HG03342 (cell line): ENCODE measurements at regions not wholly inside any gene's neighbourhood (a gene's known extent, or its start where the extent isn't known, plus 50 kb on each side); places are given as distances from the start of the nearest gene placed in this dataset.
A peak's percentile ranks its signal among the peaks of the same experiment; 100 is the strongest.
"Not testable (repeated sequence)": the region's sequence is repeated elsewhere in the genome, so short reads cannot be mapped to it uniquely, and the experiment has no call there.

Experiments used
- ATAC-seq: cut with Tn5 transposase; IDR thresholded peaks from one replicate; pipeline ENCODE4 v1.9.1; 2021; ENCODE audit warnings: mild to moderate bottlenecking, moderate library complexity; ENCODE audit not compliant: unreplicated experiment

DNA sequence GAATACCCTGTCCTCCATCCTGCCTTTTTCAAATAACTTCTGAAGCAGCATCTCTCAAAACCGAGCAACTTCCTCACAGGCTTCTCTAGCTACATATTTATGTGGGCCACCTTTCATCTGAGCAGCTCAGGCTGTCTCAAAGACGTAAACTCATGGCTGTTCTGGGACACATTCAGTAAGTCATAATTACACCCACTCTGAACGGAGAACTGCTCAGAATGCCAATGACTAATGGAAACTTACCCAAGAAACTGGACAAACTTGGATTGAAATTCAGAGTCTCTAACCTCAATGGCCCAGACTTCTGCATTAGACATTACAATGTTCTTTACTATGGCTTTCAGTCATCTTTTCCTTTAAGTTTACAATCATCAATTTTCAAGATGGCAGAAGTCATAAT lies 145.2 kb downstream of the RAD51AP2 start:
- no peak for ATAC-seq

DNA sequence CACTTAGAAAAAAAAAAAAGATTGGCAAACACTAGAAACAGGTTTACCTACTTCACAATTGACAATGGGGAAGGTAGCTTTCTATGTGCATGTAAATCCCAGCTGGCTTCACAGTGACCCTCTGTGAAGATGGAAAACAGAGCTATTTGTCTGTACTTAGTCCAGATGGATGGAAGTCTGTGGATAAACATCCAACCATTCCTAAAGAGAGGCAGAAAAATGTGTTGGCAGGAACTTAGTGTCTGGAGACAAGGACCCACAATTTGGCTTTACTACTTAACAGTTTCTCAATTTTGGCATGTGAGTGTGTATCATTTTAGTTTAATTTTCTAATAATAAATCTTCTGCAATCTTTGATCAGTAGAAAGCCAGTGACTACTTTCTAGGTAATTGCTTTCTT lies 154.4 kb downstream of the RAD51AP2 start:
- ATAC-seq, result no peak

DNA sequence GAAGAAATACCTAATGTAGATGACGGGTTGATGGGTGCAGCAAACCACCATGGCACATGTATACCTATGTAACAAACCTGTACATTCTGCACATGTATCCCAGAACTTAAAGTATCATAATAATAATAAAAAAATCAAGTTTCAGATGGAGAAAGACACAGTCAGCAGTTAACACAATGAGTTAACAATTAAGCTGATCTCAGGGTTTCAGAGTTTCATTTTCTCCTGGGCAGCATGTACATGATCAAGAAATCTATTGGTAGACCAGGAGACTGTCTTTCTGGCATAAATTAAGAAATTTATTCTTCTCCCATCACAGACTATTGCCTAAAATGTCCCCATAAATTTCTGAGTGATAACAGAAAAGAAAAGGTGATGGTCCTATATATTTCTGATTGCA lies 155.3 kb downstream of the RAD51AP2 start:
- ATAC-seq, result no peak

DNA sequence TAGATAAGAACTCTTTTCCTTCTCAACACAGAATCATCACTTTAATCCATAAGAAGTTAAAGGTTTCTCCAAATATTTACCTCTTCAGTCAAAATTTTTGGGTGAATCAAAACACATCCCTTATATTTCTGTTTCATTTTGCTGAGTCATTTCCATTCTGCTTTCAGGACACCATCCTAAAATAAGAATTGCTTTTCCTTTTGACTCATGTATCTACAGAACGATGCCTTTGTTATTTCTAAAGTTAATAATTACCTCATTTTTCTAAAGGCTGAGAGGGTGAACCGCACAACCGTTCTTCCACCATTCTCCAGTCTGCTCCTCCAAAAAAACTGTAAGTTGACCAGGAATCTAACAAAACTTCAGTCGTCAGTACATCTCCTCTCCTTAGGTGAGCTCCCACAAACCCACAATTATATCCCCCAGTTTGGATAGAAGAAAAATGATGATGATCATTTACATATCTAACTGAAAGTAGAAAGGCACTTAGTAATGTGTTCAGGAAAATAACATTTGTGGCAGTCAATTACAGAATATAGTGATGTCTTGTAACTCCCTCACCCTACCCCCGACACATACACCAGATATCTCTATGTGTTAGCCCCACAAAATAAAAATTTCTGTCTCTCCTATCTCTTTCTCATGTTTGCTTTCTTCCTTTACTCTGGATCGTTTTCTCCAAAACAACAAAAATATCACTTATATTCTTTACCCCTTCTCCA lies 162.5 kb downstream of the RAD51AP2 start:
- peak; percentile 98 for ATAC-seq

DNA sequence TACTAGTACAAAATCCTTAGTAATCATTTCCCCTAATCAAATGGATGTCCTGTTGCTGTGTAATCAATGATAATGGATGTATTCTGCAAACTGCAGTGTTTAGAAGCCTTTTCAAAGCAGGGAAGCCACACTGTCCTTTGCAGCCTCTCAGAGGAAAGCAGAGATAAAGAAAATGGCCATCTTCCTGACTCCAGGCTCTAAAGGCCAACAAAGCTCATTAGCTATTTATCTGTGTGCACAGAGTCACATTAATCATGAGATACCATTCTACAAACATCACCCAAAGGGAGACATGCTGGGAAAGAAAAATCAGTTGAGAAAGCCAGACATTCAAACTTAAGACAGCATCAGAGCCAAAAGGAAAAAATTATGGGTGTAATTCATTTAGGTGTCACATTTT lies 165.0 kb downstream of the RAD51AP2 start:
- no peak for ATAC-seq

DNA sequence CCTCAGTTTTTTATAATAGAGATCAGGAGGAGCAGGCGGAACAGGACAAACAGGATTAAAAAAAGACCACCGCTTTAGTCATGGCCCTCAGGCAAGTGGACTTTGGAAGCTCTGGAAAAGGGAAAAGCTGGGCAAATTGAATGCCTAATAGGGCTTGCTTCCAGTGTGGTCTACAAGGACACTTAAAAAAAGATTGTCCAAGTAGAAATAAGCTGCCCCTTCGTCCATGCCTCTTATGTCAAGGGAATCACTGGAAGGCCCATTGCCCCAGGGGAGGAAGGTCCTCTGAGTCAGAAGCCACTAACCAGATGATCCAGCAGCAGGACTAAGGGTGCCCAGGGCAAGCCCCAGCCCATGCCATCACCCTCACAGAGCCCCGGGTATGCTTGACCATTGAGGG lies 175.5 kb downstream of the RAD51AP2 start:
- not testable (repeated sequence) for ATAC-seq

DNA sequence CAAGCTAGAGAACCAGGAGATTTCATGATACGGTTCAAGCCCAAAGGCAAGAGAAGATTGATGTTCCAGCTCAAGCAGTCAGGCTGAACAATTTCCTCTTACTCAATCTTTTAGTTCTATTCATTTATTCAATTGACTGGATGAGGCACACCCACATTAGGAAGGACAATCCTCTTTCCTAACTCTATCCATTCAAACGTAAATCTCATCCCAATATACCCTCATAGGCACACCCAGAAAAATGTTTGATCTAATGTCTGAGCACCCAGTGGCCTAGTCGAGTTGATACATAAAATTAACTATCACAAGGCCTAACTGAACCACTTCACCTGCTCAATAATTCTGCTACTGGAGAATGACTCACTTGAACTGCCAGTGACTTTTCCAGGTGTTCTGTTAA lies 180.7 kb downstream of the RAD51AP2 start:
- no peak for ATAC-seq

DNA sequence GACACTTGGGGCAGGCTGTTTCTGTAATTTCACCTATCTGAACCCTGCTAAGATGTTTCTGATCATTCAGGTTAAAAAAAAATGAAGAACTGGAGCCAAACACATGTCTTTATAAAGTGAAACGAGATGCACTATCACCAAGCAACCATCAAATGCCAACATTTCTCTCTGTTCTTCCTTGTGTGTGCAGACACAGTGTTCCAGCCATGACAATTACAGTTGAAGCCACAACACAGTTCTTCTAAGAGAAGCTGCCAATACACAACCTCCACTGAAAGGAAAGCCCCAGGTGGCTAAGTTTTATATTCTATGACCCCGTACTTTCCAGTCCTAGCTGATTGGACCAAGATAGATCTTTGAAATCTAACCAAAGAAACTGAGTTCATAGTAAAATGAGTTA lies 181.8 kb downstream of the RAD51AP2 start:
- ATAC-seq, result no peak

DNA sequence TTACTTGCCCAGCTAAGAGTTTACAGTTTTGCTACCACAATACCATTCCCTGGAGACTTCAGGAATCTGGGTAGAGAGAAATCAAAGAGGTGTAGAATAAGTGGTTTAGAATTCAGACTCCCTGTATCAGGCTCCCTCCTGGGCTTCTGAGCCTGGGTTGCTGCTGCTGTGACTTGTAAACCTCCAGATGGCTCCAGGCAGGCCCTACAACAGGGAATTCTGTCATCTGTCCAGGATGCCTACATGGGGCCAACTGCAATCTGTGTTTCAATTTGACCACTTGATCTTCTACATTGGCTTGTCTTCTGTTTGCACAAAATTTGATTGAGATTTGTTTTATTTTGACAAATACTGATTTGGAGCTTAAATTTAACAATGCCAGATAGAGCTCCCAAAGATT lies 183.9 kb downstream of the RAD51AP2 start:
- no peak for ATAC-seq

DNA sequence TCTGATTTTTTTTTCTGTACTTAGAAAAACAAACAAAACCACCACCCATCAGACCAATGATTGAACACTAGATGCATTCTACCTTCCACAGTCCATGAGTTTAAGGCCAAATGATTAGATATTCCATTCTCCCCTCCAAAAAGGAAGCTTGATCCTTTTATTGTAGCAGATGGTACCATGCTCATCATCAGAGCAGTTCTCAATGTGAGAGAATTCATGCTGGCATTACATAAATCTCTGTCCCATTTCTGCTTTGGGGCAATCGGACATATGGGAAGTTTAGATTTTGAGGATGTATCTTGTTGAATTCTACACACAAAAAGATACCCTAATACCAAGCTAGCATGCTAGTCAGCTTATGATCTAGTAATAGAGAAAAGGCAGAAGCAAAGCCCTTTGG lies 186.6 kb downstream of the RAD51AP2 start:
- ATAC-seq, result no peak

DNA sequence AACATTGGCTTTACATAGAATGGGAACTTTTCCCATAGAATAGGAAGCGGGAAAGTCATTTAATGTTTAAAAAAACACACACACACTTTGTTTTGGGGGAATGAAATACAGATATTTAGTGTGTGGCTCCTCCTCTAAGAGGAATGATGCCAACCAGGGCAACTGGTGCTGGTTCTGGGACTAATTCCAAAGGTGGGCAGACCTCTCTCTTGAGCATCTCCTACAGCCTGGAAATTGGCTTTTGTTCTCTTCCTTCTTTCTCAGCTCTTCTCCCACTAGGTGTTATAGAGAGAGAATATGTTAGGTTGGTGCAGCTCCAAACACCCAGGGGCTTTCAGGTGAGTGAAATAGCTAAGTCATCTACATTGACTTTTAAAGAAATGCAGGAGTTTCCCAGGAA lies 190.1 kb downstream of the RAD51AP2 start:
- no peak for ATAC-seq

DNA sequence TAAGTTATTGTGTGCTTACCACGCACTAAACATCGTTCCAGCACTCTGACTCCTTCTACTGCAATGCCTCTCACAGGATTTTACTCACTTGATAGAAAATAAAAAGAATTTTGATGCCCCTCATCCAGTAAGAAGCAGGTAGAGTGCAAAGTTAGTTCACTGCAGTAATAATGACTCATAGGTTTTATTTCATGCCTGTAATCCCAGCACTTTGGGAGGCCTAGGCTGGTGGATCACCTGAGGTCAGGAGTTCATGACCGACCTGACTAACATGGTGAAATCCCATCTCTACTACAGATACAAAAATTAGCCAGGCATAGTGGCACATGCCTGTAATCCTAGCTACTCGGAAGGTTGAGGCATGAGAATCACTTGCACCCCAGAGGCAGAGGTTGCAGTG lies 190.6 kb downstream of the RAD51AP2 start:
- ATAC-seq, result no peak

DNA sequence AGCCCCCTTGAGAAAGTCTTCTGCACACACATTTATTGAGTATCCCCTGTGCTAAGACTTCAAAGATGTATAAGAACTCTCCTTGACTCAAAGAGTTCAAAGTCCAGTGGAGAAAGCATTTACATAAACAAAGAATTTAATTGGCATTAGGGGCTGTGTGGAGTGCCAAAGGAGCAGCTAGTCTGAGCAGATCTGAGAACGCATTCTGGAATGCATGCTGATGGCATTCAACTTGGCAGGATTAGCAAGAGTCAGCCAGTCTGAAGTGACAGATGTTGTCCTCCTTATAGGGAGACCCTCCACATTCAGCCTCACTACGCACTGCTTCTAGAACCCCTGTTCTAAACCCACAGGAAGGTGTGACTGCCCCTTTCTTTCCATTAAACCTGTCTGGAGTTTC lies 191.5 kb downstream of the RAD51AP2 start:
- no peak for ATAC-seq

DNA sequence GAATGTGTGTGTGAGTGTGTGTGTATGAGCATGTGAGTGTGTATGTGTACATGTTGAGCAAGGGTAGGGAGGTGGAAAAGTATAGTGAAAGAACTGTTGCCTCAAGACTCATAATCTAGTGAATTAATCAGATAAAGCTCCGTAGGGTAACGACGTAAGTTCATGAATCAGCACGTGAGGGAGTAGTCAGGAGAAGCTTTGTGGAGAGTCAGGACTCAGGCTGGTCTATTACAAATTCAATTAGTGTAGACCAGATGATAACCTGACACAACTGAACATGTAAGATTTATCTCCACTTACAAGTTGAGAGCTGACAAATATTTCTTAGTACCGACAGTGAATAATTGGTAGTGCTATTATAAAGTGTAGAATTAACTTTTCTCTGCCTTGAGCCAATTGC lies 194.5 kb downstream of the RAD51AP2 start:
- no peak for ATAC-seq

DNA sequence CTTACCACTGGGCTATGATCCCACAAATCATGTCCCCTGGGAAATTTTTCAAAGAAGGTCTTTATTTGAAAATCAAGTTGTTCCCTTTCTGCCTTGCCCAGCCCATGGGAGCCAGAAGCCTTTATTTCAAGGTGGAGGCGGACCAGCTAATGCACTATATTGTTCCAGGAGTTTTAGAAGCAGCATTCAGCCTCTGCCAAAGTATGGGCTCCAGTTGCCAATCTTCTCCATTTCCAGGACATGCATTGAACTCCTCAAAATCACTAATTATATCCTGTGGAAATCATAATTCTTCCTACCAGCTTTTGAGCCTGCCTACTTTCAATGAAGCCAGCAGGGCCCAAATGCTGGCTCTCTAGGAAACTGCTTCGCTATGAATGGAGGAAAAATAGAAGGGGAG lies 195.8 kb downstream of the RAD51AP2 start:
- ATAC-seq, result no peak

DNA sequence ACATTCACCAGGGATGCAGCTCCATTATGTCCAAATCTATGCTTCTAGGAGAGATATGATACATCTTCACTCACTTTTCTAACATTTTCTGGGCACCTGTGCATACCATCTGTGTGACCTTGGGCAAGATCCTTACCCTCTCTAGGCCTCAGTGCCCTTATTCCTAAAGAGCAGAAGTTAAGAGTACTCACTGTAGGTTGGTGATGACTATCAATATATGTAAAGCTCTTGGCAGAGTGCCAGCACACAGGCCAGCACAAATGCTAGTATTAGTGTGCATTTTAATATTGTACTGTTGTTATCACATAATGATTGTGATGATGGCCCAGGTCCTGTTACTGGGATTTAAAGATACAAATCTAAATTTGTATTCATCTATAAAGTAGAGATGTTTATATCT lies 199.2 kb downstream of the RAD51AP2 start:
- no peak for ATAC-seq

DNA sequence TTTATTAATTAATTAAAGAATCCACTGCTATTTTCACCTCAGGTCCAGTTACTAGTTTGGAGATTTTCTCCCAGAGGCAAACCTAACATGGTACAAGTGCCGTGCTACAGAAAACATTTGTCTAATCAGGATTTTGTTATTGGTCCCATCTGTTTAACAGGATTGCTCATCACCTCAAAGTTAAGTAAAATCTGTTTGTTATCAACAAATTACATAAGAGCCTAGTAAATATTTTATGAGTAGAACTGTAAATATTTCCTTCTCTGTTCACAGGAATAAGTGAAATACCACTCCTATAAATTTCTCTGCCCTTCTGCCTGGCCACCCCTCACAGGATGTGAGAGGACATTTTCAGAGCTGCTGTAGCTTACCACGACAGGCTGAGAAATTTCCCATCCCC lies 200.2 kb downstream of the RAD51AP2 start:
- no peak for ATAC-seq

DNA sequence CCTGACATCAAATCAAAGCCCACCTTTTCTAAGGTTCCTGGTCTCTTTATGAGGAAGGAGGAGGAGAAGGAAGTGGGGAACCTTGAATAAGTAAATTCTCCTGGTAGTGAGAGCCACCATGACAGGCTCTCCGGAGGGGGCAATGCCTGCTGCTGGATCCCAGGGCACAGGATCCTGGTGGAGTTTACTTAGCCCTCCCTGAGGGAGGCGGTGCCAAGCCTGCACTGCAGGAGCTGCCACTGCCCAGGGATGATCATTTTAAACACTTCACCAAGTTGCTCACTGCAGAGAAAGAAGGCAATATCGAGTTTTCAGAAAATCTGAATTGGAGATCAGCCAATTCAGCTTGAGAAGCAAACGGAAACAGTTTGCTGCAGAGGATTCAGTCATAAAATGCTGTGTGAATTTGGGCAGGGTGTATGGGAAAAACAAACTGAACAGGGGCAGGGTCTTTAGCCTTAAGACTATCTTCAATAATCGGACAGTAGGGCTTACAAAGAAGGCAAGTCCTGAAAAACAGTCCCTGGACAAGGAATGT lies 200.7 kb downstream of the RAD51AP2 start:
- no peak for ATAC-seq

DNA sequence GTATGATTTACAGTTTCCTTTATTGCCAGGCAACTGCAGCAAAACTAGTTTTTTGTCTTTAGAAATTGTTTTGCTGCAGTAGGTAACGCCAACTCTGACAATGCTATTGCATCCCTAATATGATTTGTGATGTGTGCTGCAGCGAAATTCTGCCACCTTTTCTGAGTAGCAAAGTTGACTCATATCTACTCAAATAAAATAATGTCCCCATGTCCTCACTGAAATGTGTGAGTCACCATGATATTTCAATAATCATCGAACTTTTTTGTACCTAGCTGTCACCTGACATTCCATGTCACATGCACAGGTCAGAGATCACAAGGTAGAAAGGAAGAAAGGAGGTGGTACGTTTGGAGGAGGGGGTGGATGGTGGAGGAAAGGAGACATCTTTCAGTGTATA lies 205.0 kb downstream of the RAD51AP2 start:
- no peak for ATAC-seq

DNA sequence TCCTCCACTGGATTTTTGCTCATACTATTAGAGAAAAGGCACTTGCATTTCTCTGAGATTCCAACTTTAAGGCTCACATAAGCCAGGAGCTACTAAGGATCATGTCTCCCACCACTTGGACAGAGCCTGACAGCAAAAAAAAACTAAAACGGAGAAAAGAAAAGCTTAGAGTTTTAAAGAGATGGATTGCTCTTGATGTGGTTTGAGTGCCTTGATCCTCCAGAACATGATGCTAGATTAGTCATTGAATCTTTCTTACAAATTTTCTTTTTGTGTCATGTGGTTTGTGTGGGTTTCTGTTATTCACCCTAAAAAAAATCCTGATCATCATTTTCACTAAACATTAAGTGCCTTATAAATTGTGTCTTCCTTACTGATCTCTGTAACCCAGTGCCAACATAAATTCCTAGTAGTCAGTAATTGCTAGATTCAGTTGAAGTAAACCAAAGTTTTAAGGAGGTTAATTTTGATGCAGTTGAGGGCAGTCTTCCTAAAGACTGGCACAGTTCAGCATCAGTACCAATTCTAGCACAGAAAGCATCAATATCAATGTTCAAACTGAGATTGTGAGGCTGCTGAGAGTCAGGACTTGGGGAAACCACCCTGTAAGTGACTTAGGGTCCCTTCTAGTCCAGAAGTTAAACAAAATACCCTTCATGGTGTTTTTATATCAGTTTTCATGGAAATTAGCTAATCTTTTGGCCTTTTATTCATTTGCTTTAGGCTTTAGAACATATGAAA lies 206.3 kb downstream of the RAD51AP2 start:
- no peak for ATAC-seq

DNA sequence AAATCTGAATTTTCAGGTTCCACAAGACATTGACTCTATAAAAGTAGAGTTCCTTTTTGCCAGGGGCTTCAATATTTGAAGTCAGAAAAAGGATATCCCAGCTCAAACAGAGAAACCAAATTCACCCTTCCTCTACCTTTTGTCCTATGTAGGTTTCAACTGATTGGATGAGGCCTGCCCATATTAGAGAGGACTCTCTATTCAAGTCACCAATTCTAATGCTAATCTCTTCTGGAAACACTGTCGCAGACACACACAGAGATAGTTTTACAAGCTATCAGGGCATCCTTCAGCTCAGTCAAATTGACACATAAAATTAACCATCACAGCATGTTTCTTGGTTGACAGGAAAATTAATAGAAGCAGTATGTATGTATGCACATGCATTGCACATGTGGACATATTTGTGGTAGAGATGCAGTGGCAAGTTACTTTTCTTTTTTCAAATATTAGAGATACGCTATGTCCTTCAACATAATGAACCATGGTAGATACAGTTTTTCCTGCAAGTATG lies 207.1 kb downstream of the RAD51AP2 start:
- no peak for ATAC-seq

DNA sequence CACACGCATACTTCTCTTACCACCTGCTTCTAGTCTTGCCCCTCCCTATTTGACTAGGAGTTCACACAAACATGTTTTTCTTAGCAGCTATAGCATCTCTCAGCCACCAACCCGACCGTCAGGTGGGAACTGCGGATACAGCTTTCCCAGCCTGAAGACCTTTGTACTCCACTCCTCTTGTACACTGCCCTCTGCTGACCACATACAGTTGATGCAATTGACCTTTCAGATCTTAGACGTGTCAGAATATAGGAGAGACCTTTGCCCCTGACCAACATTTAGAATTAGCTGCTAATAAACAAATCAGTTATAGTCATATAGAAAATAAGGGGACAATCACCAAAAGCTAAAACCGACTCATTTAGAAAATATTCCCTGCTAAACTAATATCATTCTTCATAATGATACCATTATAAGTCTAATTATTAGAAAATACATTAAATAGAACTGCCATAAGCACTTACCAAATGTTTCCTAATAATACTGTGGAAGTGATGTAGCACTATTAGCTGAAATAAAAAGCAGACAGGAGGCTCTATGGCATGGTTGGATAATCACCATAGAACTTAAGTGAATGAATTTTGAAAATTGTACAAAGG lies 208.4 kb downstream of the RAD51AP2 start:
- peak; percentile 87 for ATAC-seq
